Osteocyte (in vitro differentiated cells): ENCODE measurements at regions not wholly inside any gene's neighbourhood (a gene's known extent, or its start where the extent isn't known, plus 50 kb on each side); places are given as distances from the start of the nearest gene placed in this dataset.

Experiments used
- DNase-seq: peaks from one replicate; pipeline ENCODE4 v3.0.0; 2021; ENCODE audit warnings: mixed read lengths; ENCODE audit not compliant: unreplicated experiment; ENCODE audit errors: extremely low spot score
- H3K27ac Mint-ChIP-seq: one replicate; pipeline ENCODE4 v1.8.0; 2021; ENCODE audit warnings: mild to moderate bottlenecking, mixed read lengths; ENCODE audit not compliant: unreplicated experiment
- H3K27me3 Mint-ChIP-seq: one replicate; pipeline ENCODE4 v1.8.0; 2021; ENCODE audit warnings: mixed read lengths; ENCODE audit not compliant: unreplicated experiment
- H3K36me3 Mint-ChIP-seq: one replicate; pipeline ENCODE4 v1.8.0; 2021; ENCODE audit warnings: mixed read lengths; ENCODE audit not compliant: unreplicated experiment
- H3K4me1 Mint-ChIP-seq: one replicate; pipeline ENCODE4 v1.8.0; 2021; ENCODE audit warnings: mixed read lengths; ENCODE audit not compliant: unreplicated experiment
- H3K4me3 Mint-ChIP-seq: one replicate; pipeline ENCODE4 v1.8.0; 2021; ENCODE audit warnings: mild to moderate bottlenecking, moderate library complexity, mixed read lengths; ENCODE audit not compliant: unreplicated experiment
- H3K9me3 Mint-ChIP-seq: one replicate; pipeline ENCODE4 v1.8.0; 2021; ENCODE audit warnings: mixed read lengths; ENCODE audit not compliant: unreplicated experiment
- CTCF ChIP-seq: fragments of 200-600 bp; sonication (generic); IDR thresholded peaks from 2 replicates; pipeline ENCODE4 v1.5.0; 2021; ENCODE audit warnings: antibody characterized with exemption, mild to moderate bottlenecking, moderate library complexity

GRCh38 chr2:163375070-163375469 is 360.7 kb downstream of the FIGN start:
- H3K36me3 Mint-ChIP-seq: peaks cover 3% of the 10 kb centered on the region
- no peaks in the 10 kb centered on the region for H3K27me3 Mint-ChIP-seq
- H3K9me3 Mint-ChIP-seq: peaks cover 13% of the 10 kb centered on the region
- no peak overlapping the region for H3K27ac Mint-ChIP-seq
- no peak for TF ChIP-seq CTCF
- no peak for DNase-seq
- no peak overlapping the region for H3K4me3 Mint-ChIP-seq
- no peaks in the 10 kb centered on the region for H3K4me1 Mint-ChIP-seq

DNA sequence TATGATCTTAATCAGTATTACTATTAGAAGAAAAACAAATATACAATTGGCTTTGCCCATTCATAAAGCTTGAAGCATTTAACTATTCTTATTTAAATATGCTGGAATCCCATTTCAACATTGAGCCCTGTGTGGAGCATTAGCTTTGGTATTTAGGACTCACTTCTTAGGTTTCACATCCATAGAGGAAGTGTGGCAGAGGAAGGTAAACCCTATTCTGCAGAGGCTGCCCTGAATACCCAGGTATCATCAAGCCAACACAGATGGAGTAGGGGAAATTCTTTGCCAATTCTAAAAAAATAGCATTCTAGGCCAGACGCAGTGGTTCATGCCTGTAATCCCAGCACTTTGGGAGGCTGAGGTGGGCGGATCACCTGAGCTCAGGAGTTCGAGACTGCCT is 361.5 kb downstream of the FIGN start:
- H3K9me3 Mint-ChIP-seq: peaks cover 13% of the 10 kb centered on the region
- no peak for TF ChIP-seq CTCF
- no peak overlapping the region for H3K4me3 Mint-ChIP-seq
- DNase-seq: no peak
- H3K27ac Mint-ChIP-seq: no peak overlapping the region
- no peaks in the 10 kb centered on the region for H3K4me1 Mint-ChIP-seq
- peaks cover 3% of the 10 kb centered on the region for H3K36me3 Mint-ChIP-seq
- H3K27me3 Mint-ChIP-seq: no peaks in the 10 kb centered on the region

GRCh38 chr2:163373496-163373895 is 362.3 kb downstream of the FIGN start:
- no peak for TF ChIP-seq CTCF
- H3K4me1 Mint-ChIP-seq: no peaks in the 10 kb centered on the region
- H3K27ac Mint-ChIP-seq: no peak overlapping the region
- H3K27me3 Mint-ChIP-seq: no peaks in the 10 kb centered on the region
- H3K9me3 Mint-ChIP-seq: peaks cover 10% of the 10 kb centered on the region
- H3K36me3 Mint-ChIP-seq: no peaks in the 10 kb centered on the region
- no peak overlapping the region for H3K4me3 Mint-ChIP-seq
- DNase-seq: no peak

GRCh38 chr2:163370169-163370886 is 365.5 kb downstream of the FIGN start:
- peaks cover 6% of the 10 kb centered on the region for H3K9me3 Mint-ChIP-seq
- H3K4me1 Mint-ChIP-seq: peaks cover 2% of the 10 kb centered on the region
- no peak for TF ChIP-seq CTCF
- no peak for DNase-seq
- no peak overlapping the region for H3K27ac Mint-ChIP-seq
- H3K36me3 Mint-ChIP-seq: no peaks in the 10 kb centered on the region
- H3K4me3 Mint-ChIP-seq: no peak overlapping the region
- H3K27me3 Mint-ChIP-seq: no peaks in the 10 kb centered on the region

- peaks cover 13% of the 10 kb centered on the region for H3K9me3 Mint-ChIP-seq
Measured at GRCh38 chr2:163369111-163369510, 366.7 kb downstream of the FIGN start.

More at GRCh38 chr2:163369111-163369510, 366.7 kb downstream of the FIGN start:
- no peaks in the 10 kb centered on the region for H3K36me3 Mint-ChIP-seq
- peaks cover 2% of the 10 kb centered on the region for H3K4me1 Mint-ChIP-seq
- H3K27ac Mint-ChIP-seq: no peak overlapping the region
- no peak overlapping the region for H3K4me3 Mint-ChIP-seq
- DNase-seq: no peak
- H3K27me3 Mint-ChIP-seq: no peaks in the 10 kb centered on the region
- TF ChIP-seq CTCF: no peak
